Fibroblast of pulmonary artery (primary cell): ENCODE measurements at regions not wholly inside any gene's neighbourhood (a gene's known extent, or its start where the extent isn't known, plus 50 kb on each side); places are given as distances from the start of the nearest gene placed in this dataset.
A peak's percentile ranks its signal among the peaks of the same experiment; 100 is the strongest.
"Not testable (repeated sequence)": the region's sequence is repeated elsewhere in the genome, so short reads cannot be mapped to it uniquely, and the experiment has no call there.

ENCODE experiments used
- DNase-seq: peaks from one replicate; pipeline ENCODE4 v3.0.0-alpha.2; 2010; ENCODE audit warnings: low read depth
- H3K4me3 ChIP-seq: replicated peaks from 2 replicates; pipeline ENCODE4 v1.5.1; 2011; ENCODE audit warnings: low read depth, mild to moderate bottlenecking, control low read depth, low read length, moderate library complexity
- CTCF ChIP-seq: IDR thresholded peaks from 2 replicates; pipeline ENCODE4 v1.5.1; 2011; ENCODE audit warnings: mild to moderate bottlenecking, control low read depth, low read length, inconsistent platforms; ENCODE audit errors: missing control alignments

GRCh38 chr18:51490417-51490816, 292.9 kb upstream of the MEX3C start:
- no peak overlapping the region for H3K4me3 ChIP-seq
- DNase-seq = no peak
- TF ChIP-seq CTCF = no peak

DNA sequence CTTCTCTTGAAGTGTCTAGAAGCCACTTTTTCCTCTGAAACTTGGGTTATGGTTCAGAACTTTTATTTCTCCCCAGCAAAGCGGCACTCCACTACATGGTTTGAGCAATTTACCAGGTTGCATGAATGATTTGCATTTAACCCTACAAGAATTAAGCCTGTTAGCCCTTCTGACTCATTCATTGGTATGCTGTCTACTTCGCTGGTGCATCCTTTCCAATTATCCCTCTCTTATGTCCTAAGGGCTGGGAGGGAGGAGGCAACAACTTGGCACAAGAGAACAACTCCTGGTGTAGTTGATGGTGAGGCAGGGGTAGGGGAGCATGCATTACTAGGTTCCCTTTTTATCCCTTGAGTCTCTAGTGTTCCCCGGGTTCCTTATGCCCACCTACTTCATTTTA, 293.4 kb upstream of the MEX3C start:
- DNase-seq = no peak
- H3K4me3 ChIP-seq = no peak overlapping the region
- no peak for TF ChIP-seq CTCF

DNA sequence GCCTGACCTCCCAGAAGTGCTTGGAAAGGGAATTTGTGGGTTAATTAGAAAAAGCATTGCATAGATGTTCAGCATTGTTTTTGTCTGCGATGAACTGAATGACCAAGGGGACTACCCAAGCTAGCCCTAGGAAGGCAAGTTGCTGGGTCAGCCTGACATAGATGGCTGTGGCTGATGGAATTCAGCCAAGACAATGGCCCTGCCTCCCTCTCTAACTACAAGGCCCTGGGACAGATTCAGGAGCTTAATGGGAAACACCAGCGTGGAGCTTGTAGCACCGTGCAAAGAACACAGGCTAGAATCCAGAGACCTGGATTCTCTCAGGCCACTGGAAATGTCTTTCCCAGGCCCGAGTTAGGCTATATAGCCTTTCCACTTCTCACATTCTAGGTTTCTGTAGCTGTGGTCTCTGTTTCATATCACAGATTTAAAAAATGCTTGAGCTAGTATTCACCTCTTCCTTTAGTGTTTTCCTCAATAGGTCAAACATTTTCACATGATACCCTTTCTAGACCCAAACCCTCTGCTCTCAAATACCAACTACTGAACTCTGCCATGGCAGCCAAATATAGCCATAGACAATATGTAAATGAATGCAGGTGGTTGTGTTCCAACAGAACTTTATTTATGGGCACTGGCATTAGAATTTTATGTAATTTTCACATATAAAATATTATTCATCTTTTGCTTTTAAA, 294.3 kb upstream of the MEX3C start:
- no peak for DNase-seq
- no peak for TF ChIP-seq CTCF
- no peak overlapping the region for H3K4me3 ChIP-seq

- H3K4me3 ChIP-seq = no peak overlapping the region
- no peak for TF ChIP-seq CTCF
- DNase-seq = no peak
Observed at GRCh38 chr18:51498085-51498855, 300.8 kb upstream of the MEX3C start.

- no peak for TF ChIP-seq CTCF
- no peak overlapping the region for H3K4me3 ChIP-seq
- DNase-seq = peak; percentile 17
Observed at GRCh38 chr18:51503351-51503750, 305.9 kb upstream of the MEX3C start.

GRCh38 chr18:51506811-51507210, 309.3 kb upstream of the MEX3C start:
- TF ChIP-seq CTCF = no peak
- H3K4me3 ChIP-seq = no peak overlapping the region
- no peak for DNase-seq

- H3K4me3 ChIP-seq, DNase-seq: not testable (repeated sequence)
Observed at GRCh38 chr18:51508410-51508809, 310.9 kb upstream of the MEX3C start.
